ENCODE measurements at regions not wholly inside any gene's neighbourhood (a gene's known extent, or its start where the extent isn't known, plus 50 kb on each side); places are given as distances from the start of the nearest gene placed in this dataset.

DNA sequence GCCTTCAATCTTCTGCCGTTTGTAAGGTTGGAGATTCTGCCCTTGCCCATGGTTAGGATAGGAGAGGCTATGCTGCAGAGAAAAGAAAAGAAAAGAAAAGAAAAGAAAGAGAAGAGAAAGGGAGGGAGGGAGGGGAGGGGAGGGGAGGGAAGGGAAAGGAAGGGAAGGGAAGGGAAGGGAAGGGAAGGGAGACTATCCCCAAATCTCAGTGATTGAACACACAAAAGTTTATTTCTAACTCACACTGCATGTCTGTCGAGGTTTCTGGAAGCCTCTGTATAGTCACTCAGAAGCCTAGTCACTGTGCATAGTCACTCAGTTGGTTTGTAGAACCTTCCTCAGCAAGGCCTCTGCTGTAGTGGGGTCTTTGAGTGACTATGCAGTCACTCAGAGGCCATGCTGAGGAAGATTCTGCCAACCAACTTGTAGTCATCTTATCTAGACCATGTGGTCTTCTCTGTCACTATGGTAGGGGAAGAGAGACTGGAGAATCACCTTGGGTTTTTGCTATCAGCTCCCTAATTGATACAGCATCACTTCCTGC lies 52.3 kb upstream of the ABCC9 start:
- H3K27ac Mint-ChIP-seq, result no peak overlapping the region
- ChIA-PET POLR2A (no interaction called here), CTCF (no interaction called here)
- no peaks in the 10 kb centered on the region for H3K27me3 Mint-ChIP-seq
- H3K36me3 Mint-ChIP-seq (ENCODE audit: low read depth), result no peaks in the 10 kb centered on the region
- H3K4me3 Mint-ChIP-seq, result no peak overlapping the region
- DNase-seq, result no peak
- peaks cover 8% of the 10 kb centered on the region for H3K4me1 Mint-ChIP-seq
- H3K9me3 Mint-ChIP-seq, result no peaks in the 10 kb centered on the region

DNA sequence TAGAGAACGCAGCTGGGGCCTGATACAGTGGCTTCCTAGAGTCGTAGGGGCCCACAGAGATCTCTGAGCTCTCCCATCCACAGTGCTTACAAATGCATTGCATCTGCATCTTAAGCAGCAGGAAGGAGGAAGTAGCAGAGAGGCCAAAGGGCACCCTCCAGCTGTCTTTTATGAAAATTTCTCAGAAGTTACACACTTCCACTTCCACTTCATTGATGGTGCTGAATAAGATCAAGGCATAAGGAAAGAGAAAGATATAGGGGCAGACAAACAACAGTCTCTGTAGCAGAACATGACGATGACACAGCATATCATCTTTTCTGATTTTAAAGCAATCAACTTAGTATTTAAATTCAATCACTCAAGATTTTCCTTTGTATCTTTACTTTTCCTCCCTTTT lies 51.6 kb upstream of the ABCC9 start:
- DNase-seq, result no peak
- H3K27me3 Mint-ChIP-seq, result peaks cover 2% of the 10 kb centered on the region
- H3K27ac Mint-ChIP-seq, result no peak overlapping the region
- peaks cover 8% of the 10 kb centered on the region for H3K4me1 Mint-ChIP-seq
- no peak overlapping the region for H3K4me3 Mint-ChIP-seq
- CTCF ChIA-PET, result no interaction called here
- no peaks in the 10 kb centered on the region for H3K36me3 Mint-ChIP-seq (ENCODE audit: low read depth)
- POLR2A ChIA-PET, result no interaction called here
- H3K9me3 Mint-ChIP-seq, result no peaks in the 10 kb centered on the region

DNA sequence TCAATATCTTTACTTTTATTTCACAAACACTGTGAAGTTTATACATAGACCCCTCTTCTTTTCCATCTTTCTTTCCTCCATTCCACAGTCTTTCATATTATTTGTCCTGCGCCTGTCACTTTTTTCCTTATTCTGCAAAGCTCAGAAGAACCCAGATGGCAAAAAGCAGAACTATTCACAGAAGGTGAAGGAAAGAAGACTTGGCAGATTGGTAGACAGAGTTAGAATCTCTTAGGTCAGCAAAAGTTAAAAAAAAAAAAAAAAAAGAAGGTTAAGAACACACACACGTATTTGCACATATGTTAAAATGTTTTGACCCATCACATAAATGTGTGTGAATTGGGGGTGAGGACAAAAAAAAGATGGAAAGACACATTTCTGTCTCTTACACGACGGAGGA lies 50.3 kb upstream of the ABCC9 start:
- Mint-ChIP-seq H3K4me1 (peaks cover 8% of the 10 kb centered on the region), H3K27ac (no peak overlapping the region), H3K27me3 (peaks cover 4% of the 10 kb centered on the region), H3K36me3 (ENCODE audit: low read depth) (no peaks in the 10 kb centered on the region), H3K9me3 (no peaks in the 10 kb centered on the region), H3K4me3 (no peak overlapping the region)
- no peak for DNase-seq
- CTCF ChIA-PET, result interaction anchor here (2.8 kb wide), 1 partner anchor 294 kb away, joined by 25 read pairs; no protein-coding TSS in a partner anchor
- POLR2A ChIA-PET, result no interaction called here

Measured in activated CD4-positive, alpha-beta memory T cell treated with anti-CD3 and anti-CD28 coated beads, Interleukin-2, amount 10 ng/mL, durations not matched to agents 7 days and 5 days (primary cell).